Neural progenitor cell (in vitro differentiated cells): ENCODE measurements at regions not wholly inside any gene's neighbourhood (a gene's known extent, or its start where the extent isn't known, plus 50 kb on each side); places are given as distances from the start of the nearest gene placed in this dataset.

Experiments
- EZH2 ChIP-seq: fragments of 200-600 bp; sonication (generic); IDR thresholded peaks from 2 replicates; pipeline ENCODE4 v1.6.1; 2017; ENCODE audit warnings: antibody characterized with exemption, mild to moderate bottlenecking, moderate library complexity
- EZH2phosphoT487 ChIP-seq: fragments of 200-600 bp; sonication (generic); IDR thresholded peaks from 2 replicates; pipeline ENCODE4 v1.6.1; 2017; ENCODE audit warnings: antibody characterized with exemption
- TF ChIP-seq, protein P1 (sequence below): fragments of 200-600 bp; sonication (generic); IDR thresholded peaks from 2 replicates; pipeline ENCODE4 v1.5.1; 2017; ENCODE audit warnings: antibody characterized with exemption, mild to moderate bottlenecking

DNA sequence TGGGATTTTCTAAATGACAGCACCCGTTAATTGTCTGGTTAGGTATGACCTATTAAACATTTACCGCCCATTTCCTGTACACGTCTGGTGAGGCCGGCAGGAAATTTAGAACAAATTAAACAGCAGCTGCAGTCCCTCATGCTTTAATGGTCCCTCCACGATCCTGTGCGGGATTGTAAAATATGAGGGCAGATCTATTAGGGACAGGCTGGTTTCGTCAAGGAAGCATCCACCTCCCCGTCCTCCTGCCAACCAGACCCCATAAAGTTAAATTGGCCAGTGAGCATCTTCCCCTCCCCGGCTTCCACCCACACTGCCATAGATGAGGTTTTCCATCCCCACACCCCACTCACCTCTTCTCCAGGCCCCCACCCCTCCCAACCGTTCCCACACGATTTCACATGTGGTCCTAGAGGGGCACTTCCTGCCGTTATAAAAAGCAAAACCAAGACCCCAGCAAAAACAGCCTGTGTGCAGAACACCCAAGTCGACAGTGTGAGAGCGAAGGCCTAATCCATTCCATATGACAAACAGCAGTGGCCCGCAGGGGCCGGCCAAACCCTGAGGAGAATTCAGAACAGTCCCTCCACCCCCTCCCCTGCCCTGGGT, 331.9 kb downstream of the FOXL1 start:
- TF ChIP-seq, protein P1, sequence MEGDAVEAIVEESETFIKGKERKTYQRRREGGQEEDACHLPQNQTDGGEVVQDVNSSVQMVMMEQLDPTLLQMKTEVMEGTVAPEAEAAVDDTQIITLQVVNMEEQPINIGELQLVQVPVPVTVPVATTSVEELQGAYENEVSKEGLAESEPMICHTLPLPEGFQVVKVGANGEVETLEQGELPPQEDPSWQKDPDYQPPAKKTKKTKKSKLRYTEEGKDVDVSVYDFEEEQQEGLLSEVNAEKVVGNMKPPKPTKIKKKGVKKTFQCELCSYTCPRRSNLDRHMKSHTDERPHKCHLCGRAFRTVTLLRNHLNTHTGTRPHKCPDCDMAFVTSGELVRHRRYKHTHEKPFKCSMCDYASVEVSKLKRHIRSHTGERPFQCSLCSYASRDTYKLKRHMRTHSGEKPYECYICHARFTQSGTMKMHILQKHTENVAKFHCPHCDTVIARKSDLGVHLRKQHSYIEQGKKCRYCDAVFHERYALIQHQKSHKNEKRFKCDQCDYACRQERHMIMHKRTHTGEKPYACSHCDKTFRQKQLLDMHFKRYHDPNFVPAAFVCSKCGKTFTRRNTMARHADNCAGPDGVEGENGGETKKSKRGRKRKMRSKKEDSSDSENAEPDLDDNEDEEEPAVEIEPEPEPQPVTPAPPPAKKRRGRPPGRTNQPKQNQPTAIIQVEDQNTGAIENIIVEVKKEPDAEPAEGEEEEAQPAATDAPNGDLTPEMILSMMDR, result no peak
- no peak for TF ChIP-seq EZH2
- TF ChIP-seq EZH2phosphoT487, result no peak
